ENCODE measurements at regions not wholly inside any gene's neighbourhood (a gene's known extent, or its start where the extent isn't known, plus 50 kb on each side); places are given as distances from the start of the nearest gene placed in this dataset.

- no peak for TF ChIP-seq CTCF (conservative IDR thresholded peaks at IDR 0.05)
- Mint-ChIP-seq H3K4me1 (no peaks in the 10 kb centered on the region), H3K4me3 (no peak overlapping the region), H3K27ac (no peak overlapping the region), H3K27me3 (ENCODE audit: insufficient read depth) (no peaks in the 10 kb centered on the region), H3K36me3 (ENCODE audit: low read depth) (no peaks in the 10 kb centered on the region), H3K9me3 (no peaks in the 10 kb centered on the region)
- Histone ChIP-seq H3K27ac (ENCODE audit: low read depth, low read length) (no peak overlapping the region), H3K4me1 (ENCODE audit: control insufficient read depth, insufficient read depth, low read length) (no peaks in the 10 kb centered on the region), H3K9ac (ENCODE audit: extremely low read depth, low read length, poor library complexity, severe bottlenecking) (no peak overlapping the region), H3K4me3 (ENCODE audit: low read length) (no peak overlapping the region), H3K27me3 (ENCODE audit: control insufficient read depth, insufficient read depth, low read length, poor library complexity, severe bottlenecking) (no peaks in the 10 kb centered on the region), H3K9me3 (ENCODE audit: control insufficient read depth, low read length) (no peaks in the 10 kb centered on the region), H3K36me3 (ENCODE audit: control insufficient read depth, insufficient read depth, low read length) (no peaks in the 10 kb centered on the region)
- WGBS, 2 experiments (ENCODE audit: insufficient coverage in 1 of 2, insufficient read length in 1 of 2) = no CpG with 5 or more reads among the region's 1 CpG
- DNase-seq = no peak
Observed at GRCh38 chr12:77548797-77549196, 281.9 kb upstream of the NAV3 start.

- TF ChIP-seq CTCF (conservative IDR thresholded peaks at IDR 0.05) = peak; percentile 68
- H3K4me3 Mint-ChIP-seq = no peak overlapping the region
- no peaks in the 10 kb centered on the region for H3K4me1 Mint-ChIP-seq
- H3K27ac Mint-ChIP-seq = no peak overlapping the region
- H3K9me3 Mint-ChIP-seq = no peaks in the 10 kb centered on the region
- DNase-seq = no peak
- Histone ChIP-seq H3K9me3 (ENCODE audit: control insufficient read depth, low read length) (no peaks in the 10 kb centered on the region), H3K4me3 (ENCODE audit: low read length) (no peak overlapping the region), H3K36me3 (ENCODE audit: control insufficient read depth, insufficient read depth, low read length) (no peaks in the 10 kb centered on the region), H3K27me3 (ENCODE audit: control insufficient read depth, insufficient read depth, low read length, poor library complexity, severe bottlenecking) (no peaks in the 10 kb centered on the region), H3K27ac (ENCODE audit: low read depth, low read length) (no peak overlapping the region), H3K9ac (ENCODE audit: extremely low read depth, low read length, poor library complexity, severe bottlenecking) (no peak overlapping the region), H3K4me1 (ENCODE audit: control insufficient read depth, insufficient read depth, low read length) (no peaks in the 10 kb centered on the region)
- WGBS, 2 experiments (ENCODE audit: insufficient coverage in 1 of 2, insufficient read length in 1 of 2) = 68 to 78% methylated on average over 2 of the region's 2 CpGs
- H3K36me3 Mint-ChIP-seq (ENCODE audit: low read depth) = no peaks in the 10 kb centered on the region
- H3K27me3 Mint-ChIP-seq (ENCODE audit: insufficient read depth) = no peaks in the 10 kb centered on the region
Observed at GRCh38 chr12:77540097-77540496, 290.6 kb upstream of the NAV3 start.

GRCh38 chr12:77537663-77538062, 293.0 kb upstream of the NAV3 start:
- Histone ChIP-seq H3K9ac (ENCODE audit: extremely low read depth, low read length, poor library complexity, severe bottlenecking) (no peak overlapping the region), H3K9me3 (ENCODE audit: control insufficient read depth, low read length) (no peaks in the 10 kb centered on the region), H3K27ac (ENCODE audit: low read depth, low read length) (no peak overlapping the region), H3K4me3 (ENCODE audit: low read length) (no peak overlapping the region), H3K4me1 (ENCODE audit: control insufficient read depth, insufficient read depth, low read length) (no peaks in the 10 kb centered on the region), H3K36me3 (ENCODE audit: control insufficient read depth, insufficient read depth, low read length) (no peaks in the 10 kb centered on the region), H3K27me3 (ENCODE audit: control insufficient read depth, insufficient read depth, low read length, poor library complexity, severe bottlenecking) (no peaks in the 10 kb centered on the region)
- H3K9me3 Mint-ChIP-seq = no peaks in the 10 kb centered on the region
- TF ChIP-seq CTCF (conservative IDR thresholded peaks at IDR 0.05) = no peak
- H3K4me1 Mint-ChIP-seq = no peaks in the 10 kb centered on the region
- no peaks in the 10 kb centered on the region for H3K36me3 Mint-ChIP-seq (ENCODE audit: low read depth)
- H3K27me3 Mint-ChIP-seq (ENCODE audit: insufficient read depth) = no peaks in the 10 kb centered on the region
- H3K27ac Mint-ChIP-seq = no peak overlapping the region
- no peak for DNase-seq
- no peak overlapping the region for H3K4me3 Mint-ChIP-seq
- 92 to 100% methylated on average over 1 of the region's 1 CpG for WGBS, 2 experiments (ENCODE audit: insufficient coverage in 1 of 2, insufficient read length in 1 of 2)
